Cardiac fibroblast (primary cell): ENCODE measurements at regions not wholly inside any gene's neighbourhood (a gene's known extent, or its start where the extent isn't known, plus 50 kb on each side); places are given as distances from the start of the nearest gene placed in this dataset.

Experiments used
- DNase-seq, 2 donors: peaks; one replicate each; pipeline versions ENCODE4 v3.0.0 to v3.0.0-alpha.2; 2010; ENCODE audit warnings: low read depth in 2 of 2
- H3K4me3 ChIP-seq, 2 donors: replicated peaks in 1 of 2; 1 replicate in 1 of 2; 2 replicates in 1 of 2; pipeline ENCODE4 v1.5.1; 2011; ENCODE audit warnings: low read depth in 2 of 2, low read length in 2 of 2, mild to moderate bottlenecking in 2 of 2, moderate library complexity in 1 of 2
- CTCF ChIP-seq: IDR thresholded peaks from one replicate; pipeline ENCODE4 v1.5.1; 2011; ENCODE audit warnings: low read depth, mild to moderate bottlenecking, low read length, inconsistent platforms

- no peak for TF ChIP-seq CTCF
- peak in 1 of 2 donors; percentile 2 for DNase-seq
- peak overlapping the region in 1 of 2 donors; percentile 26 for H3K4me3 ChIP-seq
Measured at GRCh38 chr6:68040780-68041179, 594.3 kb upstream of the ADGRB3 start.

- DNase-seq, result peak; percentile 17 to 21
- no peak for TF ChIP-seq CTCF
- peak overlapping the region in 1 of 2 donors; percentile 26 for H3K4me3 ChIP-seq
Measured at GRCh38 chr6:68040312-68040778, 594.7 kb upstream of the ADGRB3 start.

- TF ChIP-seq CTCF, result no peak
- DNase-seq, result peak in 1 of 2 donors; percentile 24
- peak overlapping the region in 1 of 2 donors; percentile 26 for H3K4me3 ChIP-seq
Measured at GRCh38 chr6:68039641-68040311, 595.3 kb upstream of the ADGRB3 start.

GRCh38 chr6:68038815-68039408 is 596.2 kb upstream of the ADGRB3 start:
- DNase-seq, result no peak
- H3K4me3 ChIP-seq, result no peak overlapping the region
- TF ChIP-seq CTCF, result no peak

GRCh38 chr6:68032217-68032616 is 602.9 kb upstream of the ADGRB3 start:
- no peak for DNase-seq
- no peak for TF ChIP-seq CTCF
- no peak overlapping the region for H3K4me3 ChIP-seq

GRCh38 chr6:68031054-68031453 is 604.0 kb upstream of the ADGRB3 start:
- H3K4me3 ChIP-seq, result no peak overlapping the region
- DNase-seq, result no peak
- TF ChIP-seq CTCF, result no peak

- no peak for TF ChIP-seq CTCF
- no peak overlapping the region for H3K4me3 ChIP-seq
- DNase-seq, result no peak
Measured at GRCh38 chr6:68026483-68026882, 608.6 kb upstream of the ADGRB3 start.
